SH-SY5Y (cell line): ENCODE measurements at regions not wholly inside any gene's neighbourhood (a gene's known extent, or its start where the extent isn't known, plus 50 kb on each side); places are given as distances from the start of the nearest gene placed in this dataset.

Source experiments
- GATA2 ChIP-seq: IDR thresholded peaks from 2 replicates; pipeline ENCODE4 v1.6.1; 2011; ENCODE audit warnings: mild to moderate bottlenecking, low read depth, low read length
- GATA3 ChIP-seq: IDR thresholded peaks from 2 replicates; pipeline ENCODE4 v1.6.1; 2011; ENCODE audit warnings: low read depth, mild to moderate bottlenecking, low read length, moderate library complexity

GRCh38 chr10:89954061-89954460 is 252.7 kb downstream of the KIF20B start:
- TF ChIP-seq GATA2 (no peak), GATA3 (no peak)
